ENCODE measurements at regions not wholly inside any gene's neighbourhood (a gene's known extent, or its start where the extent isn't known, plus 50 kb on each side); places are given as distances from the start of the nearest gene placed in this dataset.

GRCh38 chr9:92189782-92190535 lies 74.7 kb upstream of the SPTLC1 start:
- TF ChIP-seq CTCF (IDR thresholded peaks at IDR 0.05) (no peak), POLR2A (IDR thresholded peaks at IDR 0.05) (no peak)
